ENCODE measurements at regions not wholly inside any gene's neighbourhood (a gene's known extent, or its start where the extent isn't known, plus 50 kb on each side); places are given as distances from the start of the nearest gene placed in this dataset.

- TF ChIP-seq, protein P1, sequence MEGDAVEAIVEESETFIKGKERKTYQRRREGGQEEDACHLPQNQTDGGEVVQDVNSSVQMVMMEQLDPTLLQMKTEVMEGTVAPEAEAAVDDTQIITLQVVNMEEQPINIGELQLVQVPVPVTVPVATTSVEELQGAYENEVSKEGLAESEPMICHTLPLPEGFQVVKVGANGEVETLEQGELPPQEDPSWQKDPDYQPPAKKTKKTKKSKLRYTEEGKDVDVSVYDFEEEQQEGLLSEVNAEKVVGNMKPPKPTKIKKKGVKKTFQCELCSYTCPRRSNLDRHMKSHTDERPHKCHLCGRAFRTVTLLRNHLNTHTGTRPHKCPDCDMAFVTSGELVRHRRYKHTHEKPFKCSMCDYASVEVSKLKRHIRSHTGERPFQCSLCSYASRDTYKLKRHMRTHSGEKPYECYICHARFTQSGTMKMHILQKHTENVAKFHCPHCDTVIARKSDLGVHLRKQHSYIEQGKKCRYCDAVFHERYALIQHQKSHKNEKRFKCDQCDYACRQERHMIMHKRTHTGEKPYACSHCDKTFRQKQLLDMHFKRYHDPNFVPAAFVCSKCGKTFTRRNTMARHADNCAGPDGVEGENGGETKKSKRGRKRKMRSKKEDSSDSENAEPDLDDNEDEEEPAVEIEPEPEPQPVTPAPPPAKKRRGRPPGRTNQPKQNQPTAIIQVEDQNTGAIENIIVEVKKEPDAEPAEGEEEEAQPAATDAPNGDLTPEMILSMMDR (IDR thresholded peaks at IDR 0.05): no peak
- no peak for TF ChIP-seq POLR2A (IDR thresholded peaks at IDR 0.05)
These were observed 2035.3 kb upstream of the TENM3 start for GRCh38 chr4:180207921-180208320.
